Naive B cell (primary cell): ENCODE measurements at regions not wholly inside any gene's neighbourhood (a gene's known extent, or its start where the extent isn't known, plus 50 kb on each side); places are given as distances from the start of the nearest gene placed in this dataset.

Source experiments
- ATAC-seq, 2 donors: fragments of 150-1000 bp; cut with Tn5 transposase; 2 replicates each; pipeline ENCODE4 v1.10.0; 2021; ENCODE audit warnings: low read depth in 2 of 2, mild to moderate bottlenecking in 2 of 2, moderate library complexity in 2 of 2
- DNase-seq: peaks from one replicate; pipeline ENCODE4 v3.0.0; 2022
- H3K27ac Mint-ChIP-seq, 6 donors: one replicate each; pipeline ENCODE4 v1.8.0; 2020 to 2022; ENCODE audit warnings: mild to moderate bottlenecking in 6 of 6, mixed read lengths in 6 of 6, moderate library complexity in 5 of 6, inconsistent platforms in 2 of 6
- H3K27me3 Mint-ChIP-seq, 3 donors: one replicate each; pipeline ENCODE4 v1.8.0; 2021 to 2022; ENCODE audit warnings: mixed read lengths in 3 of 3, mild to moderate bottlenecking in 1 of 3
- H3K36me3 Mint-ChIP-seq, 2 donors: one replicate each; pipeline ENCODE4 v1.8.0; 2020 to 2022; ENCODE audit warnings: mixed read lengths in 2 of 2, inconsistent platforms in 1 of 2, mild to moderate bottlenecking in 1 of 2
- H3K4me1 Mint-ChIP-seq, 3 donors: one replicate each; pipeline ENCODE4 v1.8.0; 2020 to 2022; ENCODE audit warnings: mixed read lengths in 3 of 3, inconsistent platforms in 1 of 3, mild to moderate bottlenecking in 1 of 3, moderate library complexity in 1 of 3
- H3K4me3 Mint-ChIP-seq, 8 donors: one replicate each; pipeline ENCODE4 v1.8.0; 2020 to 2022; ENCODE audit warnings: mild to moderate bottlenecking in 8 of 8, mixed read lengths in 8 of 8, moderate library complexity in 8 of 8, inconsistent platforms in 2 of 8
- H3K9me3 Mint-ChIP-seq, 7 donors: one replicate each; pipeline ENCODE4 v1.8.0; 2020 to 2022; ENCODE audit warnings: mixed read lengths in 7 of 7, mild to moderate bottlenecking in 5 of 7, inconsistent platforms in 2 of 7, moderate library complexity in 1 of 7

- no peak overlapping the region for H3K4me3 Mint-ChIP-seq
- ATAC-seq = no peak
- H3K4me1 Mint-ChIP-seq = no peaks in the 10 kb centered on the region
- no peak overlapping the region for H3K27ac Mint-ChIP-seq
- DNase-seq = no peak
- no peaks in the 10 kb centered on the region for H3K9me3 Mint-ChIP-seq
- H3K36me3 Mint-ChIP-seq = no peaks in the 10 kb centered on the region
- peaks cover 9 to 20% (median 15%) of the 10 kb centered on the region in 3 donors for H3K27me3 Mint-ChIP-seq
Observed at GRCh38 chr1:96969656-96970163, 248.1 kb downstream of the PTBP2 start.

GRCh38 chr1:96971439-96971838 is 249.9 kb downstream of the PTBP2 start:
- H3K4me3 Mint-ChIP-seq = no peak overlapping the region
- H3K4me1 Mint-ChIP-seq = no peaks in the 10 kb centered on the region
- no peak for ATAC-seq
- peaks cover 0 to 1% (median 0%) of the 10 kb centered on the region in 7 donors for H3K9me3 Mint-ChIP-seq
- DNase-seq = no peak
- no peaks in the 10 kb centered on the region for H3K36me3 Mint-ChIP-seq
- peaks cover 17 to 19% (median 17%) of the 10 kb centered on the region in 3 donors for H3K27me3 Mint-ChIP-seq
- H3K27ac Mint-ChIP-seq = no peak overlapping the region

GRCh38 chr1:96971849-96972602 is 250.4 kb downstream of the PTBP2 start:
- ATAC-seq (no peak), DNase-seq (no peak)
- H3K4me1 Mint-ChIP-seq = no peaks in the 10 kb centered on the region
- no peaks in the 10 kb centered on the region for H3K36me3 Mint-ChIP-seq
- no peak overlapping the region for H3K4me3 Mint-ChIP-seq
- no peak overlapping the region for H3K27ac Mint-ChIP-seq
- H3K27me3 Mint-ChIP-seq = peaks cover 17 to 19% (median 17%) of the 10 kb centered on the region in 3 donors
- peaks cover 0 to 2% (median 0%) of the 10 kb centered on the region in 7 donors for H3K9me3 Mint-ChIP-seq

- Mint-ChIP-seq H3K4me1 (no peaks in the 10 kb centered on the region), H3K27me3 (peaks cover 17 to 23% (median 19%) of the 10 kb centered on the region in 3 donors), H3K4me3 (no peak overlapping the region), H3K27ac (no peak overlapping the region), H3K36me3 (no peaks in the 10 kb centered on the region), H3K9me3 (peaks cover 0 to 2% (median 0%) of the 10 kb centered on the region in 7 donors)
- DNase-seq (no peak), ATAC-seq (no peak)
Observed at GRCh38 chr1:96973605-96974004, 252.0 kb downstream of the PTBP2 start.

GRCh38 chr1:96978444-96978843 is 256.9 kb downstream of the PTBP2 start:
- H3K9me3 Mint-ChIP-seq = peaks cover 0 to 2% (median 0%) of the 10 kb centered on the region in 7 donors
- H3K4me3 Mint-ChIP-seq = no peak overlapping the region
- peak overlapping the region in 1 of 6 donors; percentile 55 for H3K27ac Mint-ChIP-seq
- peaks cover 6 to 8% (median 8%) of the 10 kb centered on the region in 3 donors for H3K27me3 Mint-ChIP-seq
- DNase-seq = no peak
- H3K4me1 Mint-ChIP-seq = no peaks in the 10 kb centered on the region
- no peak for ATAC-seq
- no peaks in the 10 kb centered on the region for H3K36me3 Mint-ChIP-seq

- Mint-ChIP-seq H3K4me1 (no peaks in the 10 kb centered on the region), H3K36me3 (no peaks in the 10 kb centered on the region), H3K27ac (no peak overlapping the region), H3K4me3 (no peak overlapping the region), H3K27me3 (peaks cover 4 to 8% (median 8%) of the 10 kb centered on the region in 3 donors), H3K9me3 (peaks cover 0 to 2% (median 0%) of the 10 kb centered on the region in 7 donors)
- DNase-seq (no peak), ATAC-seq (no peak)
Observed at GRCh38 chr1:96978901-96979300, 257.3 kb downstream of the PTBP2 start.

- DNase-seq = no peak
- no peak overlapping the region for H3K4me3 Mint-ChIP-seq
- peaks cover 4 to 8% (median 8%) of the 10 kb centered on the region in 3 donors for H3K27me3 Mint-ChIP-seq
- H3K27ac Mint-ChIP-seq = no peak overlapping the region
- H3K9me3 Mint-ChIP-seq = peaks cover 0 to 2% (median 0%) of the 10 kb centered on the region in 7 donors
- no peaks in the 10 kb centered on the region for H3K4me1 Mint-ChIP-seq
- ATAC-seq = no peak
- no peaks in the 10 kb centered on the region for H3K36me3 Mint-ChIP-seq
Observed at GRCh38 chr1:96979304-96980268, 258.0 kb downstream of the PTBP2 start.

- H3K9me3 Mint-ChIP-seq = peaks cover 0 to 3% (median 1%) of the 10 kb centered on the region in 7 donors
- no peak overlapping the region for H3K4me3 Mint-ChIP-seq
- H3K36me3 Mint-ChIP-seq = no peaks in the 10 kb centered on the region
- no peak overlapping the region for H3K27ac Mint-ChIP-seq
- no peak for ATAC-seq
- H3K27me3 Mint-ChIP-seq = peaks cover 4 to 8% (median 4%) of the 10 kb centered on the region in 3 donors
- H3K4me1 Mint-ChIP-seq = no peaks in the 10 kb centered on the region
- no peak for DNase-seq
Observed at GRCh38 chr1:96980448-96980847, 258.9 kb downstream of the PTBP2 start.

GRCh38 chr1:96981181-96981580 is 259.6 kb downstream of the PTBP2 start:
- no peak overlapping the region for H3K4me3 Mint-ChIP-seq
- H3K4me1 Mint-ChIP-seq = no peaks in the 10 kb centered on the region
- ATAC-seq = no peak
- H3K9me3 Mint-ChIP-seq = peaks cover 0 to 10% (median 4%) of the 10 kb centered on the region in 7 donors
- H3K27ac Mint-ChIP-seq = no peak overlapping the region
- no peaks in the 10 kb centered on the region for H3K36me3 Mint-ChIP-seq
- peaks cover 0 to 11% (median 3%) of the 10 kb centered on the region in 3 donors for H3K27me3 Mint-ChIP-seq
- DNase-seq = no peak

GRCh38 chr1:96982118-96982517 is 260.5 kb downstream of the PTBP2 start:
- H3K9me3 Mint-ChIP-seq = peaks cover 0 to 10% (median 2%) of the 10 kb centered on the region in 7 donors
- ATAC-seq = no peak
- no peak overlapping the region for H3K4me3 Mint-ChIP-seq

GRCh38 chr1:96983866-96984265 is 262.3 kb downstream of the PTBP2 start:
- Mint-ChIP-seq H3K9me3 (peaks cover 0 to 10% (median 4%) of the 10 kb centered on the region in 7 donors), H3K36me3 (no peaks in the 10 kb centered on the region), H3K27me3 (peaks cover 0 to 23% (median 3%) of the 10 kb centered on the region in 3 donors), H3K27ac (no peak overlapping the region), H3K4me3 (no peak overlapping the region), H3K4me1 (no peaks in the 10 kb centered on the region)
- ATAC-seq (no peak), DNase-seq (no peak)

More at GRCh38 chr1:96982118-96982517, 260.5 kb downstream of the PTBP2 start:
- Mint-ChIP-seq H3K27me3 (peaks cover 0 to 20% (median 3%) of the 10 kb centered on the region in 3 donors), H3K4me1 (no peaks in the 10 kb centered on the region), H3K36me3 (no peaks in the 10 kb centered on the region), H3K27ac (no peak overlapping the region)
- no peak for DNase-seq

- ATAC-seq (no peak), DNase-seq (no peak)
- Mint-ChIP-seq H3K4me1 (no peaks in the 10 kb centered on the region), H3K4me3 (no peak overlapping the region), H3K27me3 (peaks cover 0 to 28% (median 3%) of the 10 kb centered on the region in 3 donors), H3K9me3 (peaks cover 0 to 10% (median 4%) of the 10 kb centered on the region in 7 donors), H3K36me3 (no peaks in the 10 kb centered on the region), H3K27ac (peak overlapping the region in 1 of 6 donors; percentile 5)
Observed at GRCh38 chr1:96987186-96987703, 265.7 kb downstream of the PTBP2 start.

- DNase-seq (no peak), ATAC-seq (no peak)
- Mint-ChIP-seq H3K4me3 (no peak overlapping the region), H3K27ac (no peak overlapping the region), H3K4me1 (no peaks in the 10 kb centered on the region), H3K9me3 (peaks cover 0 to 10% (median 4%) of the 10 kb centered on the region in 7 donors), H3K27me3 (peaks cover 0 to 42% (median 3%) of the 10 kb centered on the region in 3 donors), H3K36me3 (no peaks in the 10 kb centered on the region)
Observed at GRCh38 chr1:96989302-96989701, 267.7 kb downstream of the PTBP2 start.
